ENCODE measurements at regions not wholly inside any gene's neighbourhood (a gene's known extent, or its start where the extent isn't known, plus 50 kb on each side); places are given as distances from the start of the nearest gene placed in this dataset.

- no peak for TF ChIP-seq CTCF (IDR thresholded peaks at IDR 0.05; ENCODE audit: insufficient read depth, low read depth, low read length)
- no peak for DNase-seq (ENCODE audit: low read depth)
- H3K4me3 ChIP-seq (ENCODE audit: low read depth, low read length), result no peak overlapping the region
Observed at GRCh38 chr12:92010853-92011701, 134.6 kb downstream of the BTG1 start.

GRCh38 chr12:92010368-92010767, 135.3 kb downstream of the BTG1 start:
- H3K4me3 ChIP-seq (ENCODE audit: low read depth, low read length), result no peak overlapping the region
- DNase-seq (ENCODE audit: low read depth), result no peak
- TF ChIP-seq CTCF (IDR thresholded peaks at IDR 0.05; ENCODE audit: insufficient read depth, low read depth, low read length), result no peak

- no peak overlapping the region for H3K4me3 ChIP-seq (ENCODE audit: low read depth, low read length)
- no peak for DNase-seq (ENCODE audit: low read depth)
- no peak for TF ChIP-seq CTCF (IDR thresholded peaks at IDR 0.05; ENCODE audit: insufficient read depth, low read depth, low read length)
Observed at GRCh38 chr12:92008345-92008744, 137.3 kb downstream of the BTG1 start.

- no peak overlapping the region for H3K4me3 ChIP-seq (ENCODE audit: low read depth, low read length)
- TF ChIP-seq CTCF (IDR thresholded peaks at IDR 0.05; ENCODE audit: insufficient read depth, low read depth, low read length), result no peak
- DNase-seq (ENCODE audit: low read depth), result no peak
Observed at GRCh38 chr12:92007787-92008186, 137.9 kb downstream of the BTG1 start.

GRCh38 chr12:92003701-92004100, 141.9 kb downstream of the BTG1 start:
- no peak overlapping the region for H3K4me3 ChIP-seq (ENCODE audit: low read depth, low read length)
- no peak for DNase-seq (ENCODE audit: low read depth)
- TF ChIP-seq CTCF (IDR thresholded peaks at IDR 0.05; ENCODE audit: insufficient read depth, low read depth, low read length), result no peak

- no peak for TF ChIP-seq CTCF (IDR thresholded peaks at IDR 0.05; ENCODE audit: insufficient read depth, low read depth, low read length)
- no peak overlapping the region for H3K4me3 ChIP-seq (ENCODE audit: low read depth, low read length)
- peak; percentile 69 for DNase-seq (ENCODE audit: low read depth)
Observed at GRCh38 chr12:92002673-92003382, 142.8 kb downstream of the BTG1 start.

Measured in fibroblast of villous mesenchyme (primary cell).